ENCODE measurements at regions not wholly inside any gene's neighbourhood (a gene's known extent, or its start where the extent isn't known, plus 50 kb on each side); places are given as distances from the start of the nearest gene placed in this dataset.

DNA sequence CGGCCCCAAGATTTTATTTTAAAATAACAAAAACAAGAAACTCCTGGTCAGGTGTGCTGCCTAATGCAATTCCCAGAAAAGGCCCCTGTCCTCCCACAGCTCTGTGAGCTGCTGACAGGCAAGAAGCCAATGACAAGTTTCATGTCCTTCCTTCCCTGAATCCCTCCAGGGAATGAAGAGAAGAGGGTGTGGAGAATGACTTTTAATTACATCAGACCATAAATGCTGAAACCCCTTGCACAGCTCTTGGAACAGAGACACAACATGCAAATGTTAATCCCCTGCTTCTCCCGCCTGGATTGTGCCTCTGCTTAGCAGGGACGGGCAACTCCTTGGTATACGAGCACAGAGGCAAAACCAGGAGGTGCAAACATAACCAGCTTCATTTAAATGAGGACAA is 228.1 kb upstream of the CAMK1G start:
- Histone ChIP-seq H3K36me3 (ENCODE audit: low read depth) (no peaks in the 10 kb centered on the region), H3K27me3 (ENCODE audit: insufficient read depth, poor library complexity, severe bottlenecking) (no peaks in the 10 kb centered on the region), H3K9me3 (ENCODE audit: severe bottlenecking) (no peaks in the 10 kb centered on the region), H3K4me1 (ENCODE audit: insufficient read depth, poor library complexity, severe bottlenecking) (peaks cover 16% of the 10 kb centered on the region), H3K27ac (ENCODE audit: poor library complexity, severe bottlenecking) (peak overlapping the region; percentile 59), H3K4me3 (ENCODE audit: severe bottlenecking) (no peak overlapping the region)
- ATAC-seq (ENCODE audit: low read depth) (no peak; the same call in 2 of the 3 replicates), DNase-seq (ENCODE audit: low spot score) (no peak)
- TF ChIP-seq, protein P1, sequence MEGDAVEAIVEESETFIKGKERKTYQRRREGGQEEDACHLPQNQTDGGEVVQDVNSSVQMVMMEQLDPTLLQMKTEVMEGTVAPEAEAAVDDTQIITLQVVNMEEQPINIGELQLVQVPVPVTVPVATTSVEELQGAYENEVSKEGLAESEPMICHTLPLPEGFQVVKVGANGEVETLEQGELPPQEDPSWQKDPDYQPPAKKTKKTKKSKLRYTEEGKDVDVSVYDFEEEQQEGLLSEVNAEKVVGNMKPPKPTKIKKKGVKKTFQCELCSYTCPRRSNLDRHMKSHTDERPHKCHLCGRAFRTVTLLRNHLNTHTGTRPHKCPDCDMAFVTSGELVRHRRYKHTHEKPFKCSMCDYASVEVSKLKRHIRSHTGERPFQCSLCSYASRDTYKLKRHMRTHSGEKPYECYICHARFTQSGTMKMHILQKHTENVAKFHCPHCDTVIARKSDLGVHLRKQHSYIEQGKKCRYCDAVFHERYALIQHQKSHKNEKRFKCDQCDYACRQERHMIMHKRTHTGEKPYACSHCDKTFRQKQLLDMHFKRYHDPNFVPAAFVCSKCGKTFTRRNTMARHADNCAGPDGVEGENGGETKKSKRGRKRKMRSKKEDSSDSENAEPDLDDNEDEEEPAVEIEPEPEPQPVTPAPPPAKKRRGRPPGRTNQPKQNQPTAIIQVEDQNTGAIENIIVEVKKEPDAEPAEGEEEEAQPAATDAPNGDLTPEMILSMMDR (IDR thresholded peaks at IDR 0.05; ENCODE audit: poor library complexity, severe bottlenecking): no peak

DNA sequence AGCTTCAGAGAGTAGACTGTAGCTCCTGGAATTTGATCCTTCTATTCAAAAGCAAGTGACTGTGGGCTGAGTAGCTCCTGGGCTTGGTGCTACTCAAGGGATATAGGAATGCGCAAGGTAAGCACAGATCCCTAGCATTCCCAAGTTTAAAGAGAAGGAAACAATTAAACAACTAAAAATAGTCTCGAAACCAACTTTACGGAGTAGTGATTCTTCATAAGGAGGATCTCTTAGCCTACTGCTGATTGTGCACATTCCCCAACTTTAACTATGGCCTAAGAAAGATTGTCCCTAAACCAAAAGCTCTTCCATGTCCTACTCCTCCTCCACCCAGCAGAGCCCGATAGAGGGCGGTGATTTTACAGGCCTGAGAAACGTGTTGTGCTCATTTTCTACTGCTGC is 226.5 kb upstream of the CAMK1G start:
- DNase-seq (ENCODE audit: low spot score) (no peak), ATAC-seq (ENCODE audit: low read depth) (peak; percentile 37; the same call in 1 of the 3 replicates)
- H3K9me3 ChIP-seq (ENCODE audit: severe bottlenecking): no peaks in the 10 kb centered on the region
- no peaks in the 10 kb centered on the region for H3K36me3 ChIP-seq (ENCODE audit: low read depth)
- no peak overlapping the region for H3K4me3 ChIP-seq (ENCODE audit: severe bottlenecking)
- peaks cover 16% of the 10 kb centered on the region for H3K4me1 ChIP-seq (ENCODE audit: insufficient read depth, poor library complexity, severe bottlenecking)
- TF ChIP-seq, protein P1 (IDR thresholded peaks at IDR 0.05; ENCODE audit: poor library complexity, severe bottlenecking): no peak
- H3K27me3 ChIP-seq (ENCODE audit: insufficient read depth, poor library complexity, severe bottlenecking): no peaks in the 10 kb centered on the region
- no peak overlapping the region for H3K27ac ChIP-seq (ENCODE audit: poor library complexity, severe bottlenecking)

DNA sequence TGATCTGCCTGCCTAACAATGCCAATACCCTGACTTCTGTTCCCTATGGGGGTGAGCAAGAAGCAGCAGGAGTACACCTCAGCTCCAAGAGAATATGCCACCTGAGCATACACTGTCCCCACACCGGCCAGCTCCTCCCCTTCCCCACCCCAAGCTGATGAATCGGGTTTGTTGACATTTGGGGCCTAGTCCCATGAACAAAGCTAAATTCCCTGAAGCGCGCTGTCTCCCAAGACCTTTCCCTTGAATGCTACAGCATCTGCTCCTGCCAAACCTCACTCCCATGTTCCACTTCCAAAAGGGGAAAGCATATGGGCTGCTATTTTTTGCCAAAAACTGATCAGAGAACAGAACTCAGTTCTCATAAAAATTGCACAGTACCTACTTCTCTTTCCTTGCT is 220.4 kb upstream of the CAMK1G start:
- TF ChIP-seq, protein P1 (IDR thresholded peaks at IDR 0.05; ENCODE audit: poor library complexity, severe bottlenecking): no peak
- no peak for DNase-seq (ENCODE audit: low spot score)
- H3K27ac ChIP-seq (ENCODE audit: poor library complexity, severe bottlenecking): peak overlapping the region; percentile 97

DNA sequence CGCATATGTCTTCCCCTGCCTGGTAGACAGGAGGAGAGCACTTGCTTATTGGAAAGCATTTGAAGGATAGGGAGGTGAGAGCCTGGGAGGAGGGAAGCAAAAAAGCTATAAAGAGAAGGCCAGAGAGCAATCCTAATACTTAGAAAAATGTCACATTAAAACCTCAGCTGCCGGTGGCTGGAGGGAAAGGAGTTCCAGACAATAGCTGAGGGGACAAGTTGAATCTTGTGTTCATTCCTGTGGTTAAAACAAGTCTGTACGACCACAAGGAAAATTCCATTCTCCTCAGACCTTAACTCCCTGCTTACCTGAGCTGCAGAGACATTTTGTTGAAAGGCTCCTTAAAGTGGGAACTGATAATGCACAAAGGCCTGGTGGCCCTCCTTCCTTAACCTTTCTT is 218.8 kb upstream of the CAMK1G start:
- Histone ChIP-seq H3K4me3 (ENCODE audit: severe bottlenecking) (no peak overlapping the region), H3K4me1 (ENCODE audit: insufficient read depth, poor library complexity, severe bottlenecking) (peaks cover 63% of the 10 kb centered on the region), H3K36me3 (ENCODE audit: low read depth) (no peaks in the 10 kb centered on the region), H3K27ac (ENCODE audit: poor library complexity, severe bottlenecking) (peak overlapping the region; percentile 97), H3K9me3 (ENCODE audit: severe bottlenecking) (no peaks in the 10 kb centered on the region), H3K27me3 (ENCODE audit: insufficient read depth, poor library complexity, severe bottlenecking) (no peaks in the 10 kb centered on the region)
- TF ChIP-seq, protein P1 (IDR thresholded peaks at IDR 0.05; ENCODE audit: poor library complexity, severe bottlenecking): no peak
- peak; percentile 75 for ATAC-seq (ENCODE audit: low read depth)
- peak; percentile 46 for DNase-seq (ENCODE audit: low spot score)

More for the DNA sequence above, 220.4 kb upstream of the CAMK1G start:
- H3K9me3 ChIP-seq (ENCODE audit: severe bottlenecking): no peaks in the 10 kb centered on the region
- H3K4me3 ChIP-seq (ENCODE audit: severe bottlenecking): no peak overlapping the region
- ATAC-seq (ENCODE audit: low read depth): no peak
- H3K36me3 ChIP-seq (ENCODE audit: low read depth): no peaks in the 10 kb centered on the region
- peaks cover 47% of the 10 kb centered on the region for H3K4me1 ChIP-seq (ENCODE audit: insufficient read depth, poor library complexity, severe bottlenecking)
- no peaks in the 10 kb centered on the region for H3K27me3 ChIP-seq (ENCODE audit: insufficient read depth, poor library complexity, severe bottlenecking)

DNA sequence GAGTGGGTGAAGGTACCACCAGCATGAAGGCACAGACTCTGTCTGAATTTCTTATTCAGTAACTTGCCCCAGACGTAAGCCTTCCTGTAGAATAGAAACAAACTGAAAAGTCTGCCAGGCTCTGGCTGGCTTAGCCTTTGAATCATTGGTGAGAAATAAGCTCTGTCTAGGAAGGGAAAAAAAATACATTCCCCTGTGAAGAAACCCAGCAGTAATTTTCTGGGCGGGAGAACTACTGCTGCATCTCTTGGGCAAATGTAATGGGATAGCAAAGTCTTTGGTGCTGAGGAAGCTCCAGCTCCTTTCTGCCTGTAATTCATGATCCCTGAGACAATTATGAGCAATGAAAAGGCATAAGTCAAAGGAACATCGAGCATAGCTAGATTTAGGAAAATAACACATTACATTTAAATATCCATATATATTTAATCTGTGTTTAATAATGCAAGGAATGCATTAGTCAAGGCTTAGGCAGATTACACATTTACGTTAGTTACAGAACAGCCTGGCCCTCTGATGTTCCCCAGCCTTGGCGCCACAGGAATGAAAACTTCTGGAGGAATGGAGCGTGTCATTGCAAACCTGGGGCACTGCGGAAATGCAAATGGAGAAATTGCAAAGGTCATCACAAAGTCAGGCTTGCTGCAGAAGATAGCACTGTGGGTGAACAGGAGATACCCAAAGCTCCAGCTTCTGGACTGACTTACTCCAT is 216.3 kb upstream of the CAMK1G start:
- no peaks in the 10 kb centered on the region for H3K36me3 ChIP-seq (ENCODE audit: low read depth)
- H3K9me3 ChIP-seq (ENCODE audit: severe bottlenecking): no peaks in the 10 kb centered on the region
- H3K27ac ChIP-seq (ENCODE audit: poor library complexity, severe bottlenecking): peak overlapping the region; percentile 97
- TF ChIP-seq, protein P1 (IDR thresholded peaks at IDR 0.05; ENCODE audit: poor library complexity, severe bottlenecking): no peak
- no peak overlapping the region for H3K4me3 ChIP-seq (ENCODE audit: severe bottlenecking)
- H3K27me3 ChIP-seq (ENCODE audit: insufficient read depth, poor library complexity, severe bottlenecking): no peaks in the 10 kb centered on the region
- ATAC-seq (ENCODE audit: low read depth) (peak; percentile 17; the same call in 1 of the 3 replicates), DNase-seq (ENCODE audit: low spot score) (no peak)
- peaks cover 78% of the 10 kb centered on the region for H3K4me1 ChIP-seq (ENCODE audit: insufficient read depth, poor library complexity, severe bottlenecking)

Data from RWPE2 (cell line).